Activated T-cell treated with anti-CD3 and anti-CD28 coated beads, Interleukin-2, amount 50 U/mL, for 48 hours (primary cell): ENCODE measurements at regions not wholly inside any gene's neighbourhood (a gene's known extent, or its start where the extent isn't known, plus 50 kb on each side); places are given as distances from the start of the nearest gene placed in this dataset.

Experiments
- DNase-seq, 2 experiments: peaks; one replicate each; pipeline ENCODE4 v3.0.0-alpha.2; 2020

DNA sequence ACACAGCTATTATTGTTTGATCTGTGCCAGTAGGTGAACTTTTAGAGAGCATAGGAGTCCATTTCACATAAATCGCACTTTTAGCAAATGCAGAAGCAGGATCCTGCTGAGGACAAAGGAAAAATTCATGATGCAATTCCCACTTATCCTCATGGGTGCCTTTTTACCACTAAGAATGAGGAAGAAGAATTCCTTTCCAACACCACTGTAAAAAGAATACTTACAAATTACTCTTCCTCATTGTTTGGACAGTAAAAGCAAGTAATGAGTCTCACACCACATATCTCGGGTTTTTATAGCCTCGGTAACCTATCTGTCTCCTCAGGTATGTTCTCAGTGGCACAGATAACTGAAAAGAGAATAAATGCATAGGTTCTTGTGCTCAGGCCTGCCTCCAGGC is 238.5 kb downstream of the MTX2 start:
- no peak for DNase-seq

- peak in 1 of 2 experiments; percentile 23 for DNase-seq
Measured at GRCh38 chr2:176508374-176508773, 239.1 kb downstream of the MTX2 start.

- peak in 1 of 2 experiments; percentile 29 for DNase-seq
Measured at GRCh38 chr2:176508984-176509740, 239.9 kb downstream of the MTX2 start.

- DNase-seq: no peak
Measured at GRCh38 chr2:176514276-176514675, 245.0 kb downstream of the MTX2 start.

DNA sequence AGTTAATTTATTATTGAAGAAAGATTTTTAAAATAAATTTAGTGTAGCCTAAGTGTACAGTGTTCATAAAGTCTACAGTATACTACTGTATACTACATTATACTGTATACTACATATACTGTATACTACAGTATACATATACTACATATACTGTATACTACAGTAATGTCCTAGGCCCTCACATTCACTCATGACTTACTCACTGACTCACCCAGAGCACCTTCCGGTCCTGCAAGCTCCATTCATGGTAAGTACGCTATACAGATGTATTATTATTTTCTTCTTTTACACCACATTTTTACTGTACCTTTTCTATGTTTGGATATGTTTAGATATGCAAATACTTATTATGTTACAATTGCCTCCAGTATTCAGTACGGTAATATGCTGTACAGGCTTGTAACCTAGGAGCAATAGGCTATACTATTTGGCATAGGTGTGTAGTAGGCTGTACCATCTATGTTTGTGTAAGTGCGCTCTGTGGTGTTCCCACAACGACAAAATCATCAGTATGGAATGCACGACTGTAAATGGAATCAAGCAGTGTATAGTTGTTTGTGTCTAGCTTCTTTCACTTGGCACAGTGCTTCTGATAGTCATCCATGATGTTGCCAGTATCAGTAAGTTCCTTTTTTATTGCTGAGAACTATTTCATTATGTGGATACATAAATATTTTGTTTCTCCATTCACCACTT is 245.7 kb downstream of the MTX2 start:
- DNase-seq: no peak

GRCh38 chr2:176516051-176516602 is 246.9 kb downstream of the MTX2 start:
- DNase-seq: no peak

- no peak for DNase-seq
Measured at GRCh38 chr2:176518823-176519222, 249.6 kb downstream of the MTX2 start.

- DNase-seq: no peak
Measured at GRCh38 chr2:176521878-176522670, 252.8 kb downstream of the MTX2 start.

DNA sequence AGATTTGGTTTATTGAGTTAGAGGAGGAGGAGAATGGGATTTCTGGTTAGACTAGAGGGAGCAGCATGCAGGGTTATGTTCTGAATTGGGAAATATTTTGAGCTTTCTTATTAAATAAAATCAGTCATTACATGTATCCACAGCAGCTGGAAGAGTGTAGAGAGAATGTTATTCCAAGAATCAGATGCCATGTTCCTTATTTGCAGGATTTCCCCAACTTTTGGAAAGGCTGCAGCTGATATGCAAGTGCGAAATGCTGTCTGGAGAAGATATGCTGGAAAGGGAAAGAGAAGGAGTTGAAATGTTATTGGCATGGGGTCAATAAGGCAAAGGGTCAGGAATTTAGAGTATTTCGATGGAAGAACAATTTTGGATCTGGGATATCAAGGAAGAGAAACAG is 255.8 kb downstream of the MTX2 start:
- no peak for DNase-seq

GRCh38 chr2:176526995-176527901 is 258.0 kb downstream of the MTX2 start:
- no peak for DNase-seq

GRCh38 chr2:176531608-176532007 is 262.4 kb downstream of the MTX2 start:
- DNase-seq: no peak

GRCh38 chr2:176533505-176534193 is 264.4 kb downstream of the MTX2 start:
- DNase-seq: no peak

GRCh38 chr2:176534798-176535466 is 265.7 kb downstream of the MTX2 start:
- no peak for DNase-seq

DNA sequence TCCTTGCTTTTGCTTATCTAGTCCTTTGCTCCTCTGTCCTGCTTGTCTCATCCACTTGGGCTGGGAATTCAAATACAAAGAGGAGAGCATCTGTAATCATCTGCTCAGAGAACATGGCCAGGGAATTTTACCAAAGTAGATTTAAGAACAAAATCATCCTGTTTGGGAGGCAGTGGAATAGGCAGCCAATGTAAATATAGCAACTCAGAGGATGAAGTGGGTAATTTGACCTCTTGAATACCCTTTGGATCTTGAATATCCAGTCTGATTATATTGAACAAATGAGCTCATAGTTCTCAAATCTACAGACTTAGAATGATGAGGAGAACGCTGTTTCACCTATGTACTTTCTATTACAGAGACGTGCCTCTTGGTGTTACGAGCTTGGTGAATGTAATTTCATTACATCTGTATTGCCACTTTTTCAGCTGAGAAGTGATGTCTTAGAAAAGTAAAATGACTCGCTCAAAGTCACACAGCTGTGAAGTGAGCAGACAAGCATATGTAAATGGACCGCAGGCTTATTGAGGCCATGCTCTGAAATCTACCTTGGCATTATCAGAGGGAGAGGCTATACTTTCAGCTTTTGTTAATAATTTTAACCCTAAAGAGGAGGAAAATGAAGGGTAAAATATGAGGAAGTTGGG is 266.3 kb downstream of the MTX2 start:
- DNase-seq: no peak

DNA sequence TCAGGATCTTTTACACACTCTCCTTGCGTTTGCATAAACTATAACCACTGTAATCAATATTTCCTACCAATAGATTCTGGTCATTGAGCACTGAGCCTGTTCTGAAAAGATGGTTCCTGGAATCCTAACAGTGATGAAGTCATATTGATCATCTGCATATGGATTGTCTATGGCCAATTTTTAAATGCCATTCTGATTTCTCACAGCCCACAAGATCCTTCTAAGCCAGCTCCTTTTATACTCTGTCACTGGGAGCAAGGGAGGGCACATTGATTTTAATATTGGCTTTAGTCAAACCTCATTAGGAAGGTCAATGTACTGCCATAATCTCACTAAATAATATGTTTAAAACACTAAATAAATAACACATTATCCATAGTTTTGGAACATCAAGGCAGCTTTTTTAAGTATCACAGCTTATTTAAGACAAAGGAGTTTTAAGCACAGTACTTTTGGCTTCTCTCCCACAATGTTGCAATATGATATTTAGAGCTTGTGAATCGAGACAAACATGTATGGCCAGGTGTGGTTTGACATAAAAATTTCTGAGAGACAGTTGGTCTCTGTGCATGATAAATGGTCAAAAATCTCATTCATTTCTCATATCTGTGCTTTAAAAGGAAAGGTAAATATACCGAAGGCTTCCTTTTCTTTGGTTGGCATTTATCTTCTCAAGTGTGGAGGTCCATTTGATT is 267.3 kb downstream of the MTX2 start:
- DNase-seq: no peak

GRCh38 chr2:176537932-176538331 is 268.7 kb downstream of the MTX2 start:
- no peak for DNase-seq

- DNase-seq: no peak
Measured at GRCh38 chr2:176540995-176541394, 271.8 kb downstream of the MTX2 start.

DNA sequence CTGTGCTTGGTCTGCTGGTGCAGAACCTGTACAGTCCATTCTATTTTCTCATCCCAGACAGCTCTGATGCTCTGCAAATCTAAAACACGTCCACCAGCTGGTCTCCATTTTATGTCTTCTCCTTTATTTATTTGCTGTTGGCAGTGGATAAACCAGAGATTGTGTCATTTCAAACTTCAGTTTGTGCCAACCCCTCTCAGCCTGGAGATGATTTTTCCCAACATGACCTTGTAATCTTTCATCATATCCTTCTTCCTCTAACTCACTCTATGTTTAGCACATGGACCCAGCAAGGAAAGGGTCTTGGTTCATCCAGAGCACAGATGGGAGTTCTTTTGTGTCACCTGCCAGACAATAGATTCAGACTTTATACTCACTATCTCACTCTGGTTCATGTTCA is 273.2 kb downstream of the MTX2 start:
- no peak for DNase-seq

DNA sequence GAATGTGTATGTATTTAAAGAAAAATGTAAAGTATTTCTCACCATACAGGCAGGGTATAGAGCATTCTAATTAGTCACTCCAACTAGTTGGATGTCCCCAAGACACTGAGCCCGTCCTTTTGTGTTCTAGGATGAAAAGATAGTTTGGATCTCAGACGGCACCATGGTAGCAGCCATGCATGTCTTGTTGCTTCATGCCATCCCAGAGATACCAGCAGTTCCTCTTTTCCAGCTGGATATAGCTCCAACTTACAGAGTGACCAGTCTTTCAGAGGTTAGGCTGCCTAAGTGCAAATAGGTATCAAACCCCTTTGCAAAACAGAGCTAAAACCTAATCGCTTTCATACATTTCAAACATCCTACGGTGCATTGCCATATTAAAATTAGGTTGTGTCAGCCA is 275.3 kb downstream of the MTX2 start:
- no peak for DNase-seq
